ENCODE measurements at regions not wholly inside any gene's neighbourhood (a gene's known extent, or its start where the extent isn't known, plus 50 kb on each side); places are given as distances from the start of the nearest gene placed in this dataset.
"Not testable (repeated sequence)": the region's sequence is repeated elsewhere in the genome, so short reads cannot be mapped to it uniquely, and the experiment has no call there.

DNA sequence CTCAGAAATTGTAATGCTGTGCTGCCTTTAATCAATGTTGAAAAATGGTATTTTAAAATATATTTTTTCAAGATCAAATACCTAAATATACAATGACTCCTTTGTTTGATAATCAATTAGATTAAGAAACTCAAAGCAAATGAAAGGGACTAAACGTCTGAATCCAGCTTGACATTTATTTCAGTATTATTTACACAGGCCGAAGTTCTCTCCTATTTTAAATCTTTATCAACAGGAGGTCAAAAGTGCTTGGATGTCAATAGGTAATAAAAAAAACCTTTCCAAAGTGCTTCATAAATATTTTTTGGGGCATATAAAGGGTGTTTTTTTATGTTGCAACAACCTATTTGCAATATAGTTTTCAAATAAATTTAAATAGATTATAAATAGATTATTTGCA, 1201.7 kb upstream of the SLC39A10 start:
- no peaks in the 10 kb centered on the region for H3K36me3 ChIP-seq (ENCODE audit: control insufficient read depth, low read depth, low read length)
- no peak overlapping the region for H3K9ac ChIP-seq (ENCODE audit: low read length)
- H3K9me3 ChIP-seq (ENCODE audit: control insufficient read depth, low read depth, low read length) = no peaks in the 10 kb centered on the region
- H3K4me3 ChIP-seq (ENCODE audit: low read length) = no peak overlapping the region
- H3K27ac ChIP-seq (ENCODE audit: low read length) = no peak overlapping the region
- H3K4me1 ChIP-seq (ENCODE audit: control insufficient read depth, low read depth, low read length) = no peaks in the 10 kb centered on the region
- no peaks in the 10 kb centered on the region for H3K27me3 ChIP-seq (ENCODE audit: control insufficient read depth, insufficient read depth, low read length)

DNA sequence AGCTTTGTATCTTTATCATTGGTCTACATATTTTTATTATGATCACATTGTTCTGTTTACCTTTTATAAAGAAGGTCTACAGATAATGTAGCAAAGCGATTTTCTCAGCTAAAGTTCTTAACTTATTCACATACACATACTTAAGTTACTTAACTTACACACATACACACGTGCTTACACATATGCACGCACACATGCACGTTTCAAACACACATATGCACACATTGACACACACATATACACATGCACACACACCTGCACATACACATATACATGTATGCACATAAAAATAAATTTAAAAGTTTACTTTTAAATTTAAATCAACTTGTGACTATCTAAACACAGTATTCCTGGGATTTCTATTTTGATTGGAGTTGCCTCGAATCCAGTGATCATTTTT, 1204.5 kb upstream of the SLC39A10 start:
- Histone ChIP-seq H3K4me1 (ENCODE audit: control insufficient read depth, low read depth, low read length) (no peaks in the 10 kb centered on the region), H3K4me3 (ENCODE audit: low read length) (no peak overlapping the region)

DNA sequence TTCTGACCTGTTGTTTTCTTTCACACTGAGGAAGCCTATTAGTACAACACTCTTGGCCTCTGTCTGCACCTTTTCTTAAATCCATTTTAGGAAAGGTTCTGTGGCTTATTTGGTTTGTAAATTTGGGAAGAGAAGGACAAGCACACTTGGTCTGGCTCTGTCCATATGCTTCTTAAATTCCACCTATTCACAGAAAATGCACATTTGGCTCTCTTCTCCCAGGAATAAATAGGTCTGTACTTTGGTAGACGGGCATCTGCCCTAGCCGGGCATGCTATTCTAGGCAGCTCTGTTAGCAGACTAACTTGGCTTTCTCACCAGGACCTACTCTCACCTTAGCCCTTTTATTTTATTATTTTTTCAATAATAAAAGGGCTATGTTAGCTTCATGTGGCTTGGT, 1211.8 kb upstream of the SLC39A10 start:
- Histone ChIP-seq H3K36me3 (ENCODE audit: control insufficient read depth, low read depth, low read length) (no peaks in the 10 kb centered on the region), H3K4me3 (ENCODE audit: low read length) (no peak overlapping the region), H3K27me3 (ENCODE audit: control insufficient read depth, insufficient read depth, low read length) (no peaks in the 10 kb centered on the region), H3K9me3 (ENCODE audit: control insufficient read depth, low read depth, low read length) (no peaks in the 10 kb centered on the region), H3K9ac (ENCODE audit: low read length) (no peak overlapping the region), H3K27ac (ENCODE audit: low read length) (no peak overlapping the region), H3K4me1 (ENCODE audit: control insufficient read depth, low read depth, low read length) (no peaks in the 10 kb centered on the region)

More for the DNA sequence above, 1204.5 kb upstream of the SLC39A10 start:
- no peak overlapping the region for H3K9ac ChIP-seq (ENCODE audit: low read length)
- H3K9me3 ChIP-seq (ENCODE audit: control insufficient read depth, low read depth, low read length) = no peaks in the 10 kb centered on the region
- H3K27me3 ChIP-seq (ENCODE audit: control insufficient read depth, insufficient read depth, low read length) = no peaks in the 10 kb centered on the region
- H3K36me3 ChIP-seq (ENCODE audit: control insufficient read depth, low read depth, low read length) = no peaks in the 10 kb centered on the region
- no peak overlapping the region for H3K27ac ChIP-seq (ENCODE audit: low read length)

DNA sequence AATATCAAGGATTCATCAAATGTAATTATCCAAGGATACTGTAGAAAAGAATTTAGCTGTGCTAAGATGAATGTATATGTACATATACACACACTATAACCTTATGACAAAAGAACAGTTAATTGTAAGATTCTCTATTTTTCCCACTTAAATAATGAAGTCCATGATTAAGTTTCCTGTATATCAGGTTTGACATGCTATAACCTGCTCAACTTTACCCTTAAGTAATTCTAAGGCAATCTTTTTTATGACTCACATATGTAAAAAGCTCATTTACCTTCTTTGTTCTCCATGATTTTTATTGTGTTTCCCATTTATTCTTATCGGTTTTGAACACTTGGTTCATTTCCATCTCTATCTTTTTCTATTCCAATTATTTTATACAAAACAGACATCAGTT, 1213.1 kb upstream of the SLC39A10 start:
- Histone ChIP-seq H3K4me3 (ENCODE audit: low read length) (no peak overlapping the region), H3K27me3 (ENCODE audit: control insufficient read depth, insufficient read depth, low read length) (no peaks in the 10 kb centered on the region), H3K9me3 (ENCODE audit: control insufficient read depth, low read depth, low read length) (no peaks in the 10 kb centered on the region), H3K27ac (ENCODE audit: low read length) (no peak overlapping the region), H3K4me1 (ENCODE audit: control insufficient read depth, low read depth, low read length) (no peaks in the 10 kb centered on the region), H3K9ac (ENCODE audit: low read length) (no peak overlapping the region), H3K36me3 (ENCODE audit: control insufficient read depth, low read depth, low read length) (no peaks in the 10 kb centered on the region)

DNA sequence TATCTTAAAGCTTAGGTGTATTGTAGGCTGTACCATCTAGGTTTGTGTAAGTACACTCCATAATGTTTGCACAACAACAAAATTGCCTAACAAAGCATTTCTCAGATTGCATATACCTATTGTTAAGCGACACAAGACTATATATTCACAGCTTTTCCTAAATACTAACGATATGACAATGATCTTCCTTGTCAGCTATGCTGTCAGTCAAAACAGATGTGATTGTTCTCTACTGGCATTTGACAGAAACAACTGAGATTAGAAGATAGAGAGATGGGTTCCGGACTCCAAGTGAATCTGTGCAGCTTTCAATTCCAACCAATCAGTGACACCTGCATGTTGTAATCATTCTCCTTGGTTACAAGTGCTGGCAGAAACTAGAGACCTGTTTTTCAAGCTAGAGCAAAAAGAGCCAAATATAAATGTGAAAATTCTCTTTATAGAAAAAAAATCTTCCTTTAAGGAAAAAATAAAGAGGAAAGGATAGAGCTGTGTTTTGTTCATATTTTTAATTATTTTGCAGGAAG, 1232.3 kb upstream of the SLC39A10 start:
- Histone ChIP-seq H3K9me3 (ENCODE audit: control insufficient read depth, low read depth, low read length) (no peaks in the 10 kb centered on the region), H3K27me3 (ENCODE audit: control insufficient read depth, insufficient read depth, low read length) (no peaks in the 10 kb centered on the region), H3K36me3 (ENCODE audit: control insufficient read depth, low read depth, low read length) (no peaks in the 10 kb centered on the region)

DNA sequence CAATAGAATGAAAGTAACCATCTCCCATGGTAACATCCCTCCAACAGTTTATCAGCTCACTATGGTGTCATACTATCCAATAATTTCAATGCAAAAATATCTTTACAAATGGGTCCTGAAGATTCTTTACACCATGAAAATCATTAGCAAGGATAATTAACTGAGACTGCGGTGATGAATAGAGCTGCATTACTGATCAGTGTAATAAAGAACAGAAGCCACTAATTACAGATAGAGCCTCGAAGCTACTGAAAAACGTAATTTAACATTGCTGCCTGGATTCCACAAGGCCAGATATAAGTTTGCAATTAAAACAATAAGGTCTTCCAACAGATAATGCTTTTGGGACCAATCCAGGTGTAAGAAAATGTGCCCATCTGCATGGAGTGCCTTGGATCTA, 1245.8 kb upstream of the SLC39A10 start:
- Histone ChIP-seq H3K36me3 (ENCODE audit: control insufficient read depth, low read depth, low read length) (no peaks in the 10 kb centered on the region), H3K9ac (ENCODE audit: low read length) (no peak overlapping the region), H3K9me3 (ENCODE audit: control insufficient read depth, low read depth, low read length) (no peaks in the 10 kb centered on the region), H3K27me3 (ENCODE audit: control insufficient read depth, insufficient read depth, low read length) (no peaks in the 10 kb centered on the region), H3K4me3 (ENCODE audit: low read length) (no peak overlapping the region), H3K27ac (ENCODE audit: low read length) (no peak overlapping the region), H3K4me1 (ENCODE audit: control insufficient read depth, low read depth, low read length) (no peaks in the 10 kb centered on the region)

More for the DNA sequence above, 1232.3 kb upstream of the SLC39A10 start:
- Histone ChIP-seq H3K4me1 (ENCODE audit: control insufficient read depth, low read depth, low read length) (no peaks in the 10 kb centered on the region), H3K4me3 (ENCODE audit: low read length) (no peak overlapping the region), H3K27ac (ENCODE audit: low read length) (no peak overlapping the region), H3K9ac (ENCODE audit: low read length) (no peak overlapping the region)

DNA sequence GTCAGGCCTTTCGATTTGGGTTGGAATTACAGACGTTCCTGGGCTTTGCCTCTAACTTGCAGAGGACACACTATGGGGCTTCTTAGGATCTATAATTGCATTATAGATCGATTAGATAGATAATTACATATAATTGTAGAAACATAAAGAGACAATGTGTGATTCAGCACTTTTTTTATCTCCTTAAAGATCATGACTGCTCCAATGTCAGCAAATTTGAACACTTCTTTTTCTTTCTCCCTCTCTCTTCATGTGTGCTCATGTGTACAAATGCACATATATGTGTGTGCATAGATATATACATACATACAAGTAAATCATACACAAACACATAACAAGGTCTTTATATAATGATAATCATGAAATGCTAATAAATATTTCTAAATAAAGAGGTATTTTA, 1261.2 kb upstream of the SLC39A10 start:
- no peaks in the 10 kb centered on the region for H3K27me3 ChIP-seq (ENCODE audit: control insufficient read depth, insufficient read depth, low read length)
- H3K4me1 ChIP-seq (ENCODE audit: control insufficient read depth, low read depth, low read length) = no peaks in the 10 kb centered on the region
- no peak overlapping the region for H3K9ac ChIP-seq (ENCODE audit: low read length)
- no peaks in the 10 kb centered on the region for H3K36me3 ChIP-seq (ENCODE audit: control insufficient read depth, low read depth, low read length)
- H3K27ac ChIP-seq (ENCODE audit: low read length) = no peak overlapping the region
- no peak overlapping the region for H3K4me3 ChIP-seq (ENCODE audit: low read length)
- no peaks in the 10 kb centered on the region for H3K9me3 ChIP-seq (ENCODE audit: control insufficient read depth, low read depth, low read length)

DNA sequence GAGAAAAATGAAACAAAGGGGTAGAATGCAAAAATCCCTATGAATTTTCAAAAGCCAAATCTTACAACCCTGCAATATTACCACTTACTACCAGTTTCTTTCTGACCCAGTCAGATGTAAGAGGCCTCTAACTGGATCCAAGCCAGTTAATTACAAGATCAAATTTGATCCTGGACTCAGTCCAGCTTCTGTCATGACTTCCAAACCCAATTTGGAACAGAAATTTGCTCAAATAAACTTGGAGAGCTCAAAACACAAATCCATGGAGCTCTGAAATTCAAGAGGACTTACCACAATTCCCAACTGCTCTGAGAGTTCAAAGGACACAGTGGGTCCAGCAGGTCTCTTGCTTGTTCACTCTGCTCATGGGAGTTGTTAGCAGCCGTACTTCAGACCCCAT, 1271.7 kb upstream of the SLC39A10 start:
- no peaks in the 10 kb centered on the region for H3K36me3 ChIP-seq (ENCODE audit: control insufficient read depth, low read depth, low read length)
- H3K4me3 ChIP-seq (ENCODE audit: low read length) = no peak overlapping the region
- no peaks in the 10 kb centered on the region for H3K4me1 ChIP-seq (ENCODE audit: control insufficient read depth, low read depth, low read length)
- H3K9me3 ChIP-seq (ENCODE audit: control insufficient read depth, low read depth, low read length) = peaks cover 34% of the 10 kb centered on the region
- H3K27me3 ChIP-seq (ENCODE audit: control insufficient read depth, insufficient read depth, low read length) = no peaks in the 10 kb centered on the region
- no peak overlapping the region for H3K9ac ChIP-seq (ENCODE audit: low read length)
- H3K27ac ChIP-seq (ENCODE audit: low read length) = no peak overlapping the region

DNA sequence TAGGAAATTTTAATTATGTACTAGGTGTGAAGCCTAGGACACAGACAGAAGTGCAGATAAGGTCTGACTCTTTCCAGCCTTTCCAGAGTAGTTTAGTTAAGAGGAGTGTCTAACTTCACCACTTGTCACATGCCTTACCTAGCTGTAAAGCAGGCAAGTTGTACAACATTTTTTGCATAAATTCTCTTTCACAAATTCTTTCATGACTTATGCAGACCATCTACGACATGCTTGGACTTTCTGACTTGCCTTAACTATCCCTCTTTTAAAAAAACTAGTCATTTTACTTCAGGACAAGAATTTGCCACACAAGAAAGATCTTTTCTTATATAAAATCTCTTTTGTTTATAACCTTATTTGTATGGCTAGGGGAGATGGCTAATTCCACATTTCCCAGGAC, 1273.6 kb upstream of the SLC39A10 start:
- H3K4me3 ChIP-seq (ENCODE audit: low read length) = no peak overlapping the region
- no peak overlapping the region for H3K27ac ChIP-seq (ENCODE audit: low read length)
- H3K27me3 ChIP-seq (ENCODE audit: control insufficient read depth, insufficient read depth, low read length) = no peaks in the 10 kb centered on the region
- H3K9ac ChIP-seq (ENCODE audit: low read length) = no peak overlapping the region
- H3K4me1 ChIP-seq (ENCODE audit: control insufficient read depth, low read depth, low read length) = no peaks in the 10 kb centered on the region
- no peaks in the 10 kb centered on the region for H3K36me3 ChIP-seq (ENCODE audit: control insufficient read depth, low read depth, low read length)
- peaks cover 32% of the 10 kb centered on the region for H3K9me3 ChIP-seq (ENCODE audit: control insufficient read depth, low read depth, low read length)

DNA sequence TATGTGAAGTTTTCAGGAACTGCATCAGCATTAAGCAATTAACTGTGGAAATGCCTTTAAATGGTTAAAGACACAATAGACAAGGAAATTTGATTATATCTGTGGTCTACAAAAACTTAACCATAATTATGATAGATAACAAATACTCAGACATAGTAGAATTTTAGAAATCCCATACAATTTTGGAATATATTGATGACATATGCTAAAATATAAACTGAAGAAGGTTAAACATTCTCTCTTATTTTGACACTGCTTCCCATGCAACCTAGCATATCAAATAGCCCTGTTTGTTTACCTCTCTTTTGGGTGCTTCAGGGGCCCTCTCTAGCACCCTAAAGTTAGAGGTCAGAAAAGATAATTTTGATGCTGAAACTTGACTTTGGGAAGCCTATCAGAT, 1274.8 kb upstream of the SLC39A10 start:
- Histone ChIP-seq H3K27ac (ENCODE audit: low read length) (no peak overlapping the region), H3K36me3 (ENCODE audit: control insufficient read depth, low read depth, low read length) (no peaks in the 10 kb centered on the region), H3K9me3 (ENCODE audit: control insufficient read depth, low read depth, low read length) (peaks cover 31% of the 10 kb centered on the region), H3K27me3 (ENCODE audit: control insufficient read depth, insufficient read depth, low read length) (no peaks in the 10 kb centered on the region), H3K4me1 (ENCODE audit: control insufficient read depth, low read depth, low read length) (no peaks in the 10 kb centered on the region), H3K9ac (ENCODE audit: low read length) (no peak overlapping the region), H3K4me3 (ENCODE audit: low read length) (no peak overlapping the region)

DNA sequence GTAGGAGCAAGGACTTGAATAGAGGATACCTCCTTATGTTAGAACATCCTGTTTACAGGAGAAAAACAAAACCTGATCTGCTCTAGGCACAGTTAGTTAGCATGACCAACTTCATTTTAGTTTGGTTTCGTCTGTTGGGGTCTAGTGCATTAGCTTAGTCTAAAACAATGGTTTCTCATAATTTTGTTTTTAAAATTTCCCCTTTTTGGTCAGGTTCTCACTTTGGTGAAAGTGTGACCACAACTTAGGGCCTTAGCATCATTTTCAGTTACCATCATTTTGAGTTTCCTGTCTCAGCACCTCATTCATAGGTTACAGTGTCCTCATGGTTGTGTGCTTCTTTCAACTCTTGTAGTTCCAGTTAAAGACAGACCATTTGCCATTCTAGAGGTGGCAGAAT, 1277.0 kb upstream of the SLC39A10 start:
- no peak overlapping the region for H3K27ac ChIP-seq (ENCODE audit: low read length)
- H3K27me3 ChIP-seq (ENCODE audit: control insufficient read depth, insufficient read depth, low read length) = no peaks in the 10 kb centered on the region
- H3K9me3 ChIP-seq (ENCODE audit: control insufficient read depth, low read depth, low read length) = peaks cover 31% of the 10 kb centered on the region
- no peaks in the 10 kb centered on the region for H3K36me3 ChIP-seq (ENCODE audit: control insufficient read depth, low read depth, low read length)
- H3K4me3 ChIP-seq (ENCODE audit: low read length) = no peak overlapping the region
- no peaks in the 10 kb centered on the region for H3K4me1 ChIP-seq (ENCODE audit: control insufficient read depth, low read depth, low read length)
- H3K9ac ChIP-seq (ENCODE audit: low read length) = no peak overlapping the region

DNA sequence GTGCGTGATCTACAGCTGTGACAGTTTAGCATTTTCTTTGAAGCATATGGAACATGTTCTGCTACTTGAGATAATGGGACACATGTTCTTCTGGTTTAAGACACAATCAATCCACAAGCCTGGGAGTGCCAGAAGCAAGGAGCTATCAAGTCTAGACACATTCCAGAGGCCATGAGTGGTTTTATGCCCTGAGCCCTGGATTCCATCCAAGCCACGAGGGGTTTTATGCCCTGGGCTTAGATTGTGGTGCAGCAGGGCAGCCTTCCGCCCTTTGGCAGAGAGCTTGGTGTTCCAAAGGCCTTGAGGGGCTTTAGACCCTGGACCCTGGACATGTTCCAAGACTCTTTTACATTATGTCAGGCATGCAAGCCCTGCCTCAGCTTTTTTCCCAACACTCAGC, 1289.6 kb upstream of the SLC39A10 start:
- not testable (repeated sequence) for H3K4me1 ChIP-seq (ENCODE audit: control insufficient read depth, low read depth, low read length); H3K27ac ChIP-seq (ENCODE audit: low read length); H3K9ac ChIP-seq (ENCODE audit: low read length); H3K4me3 ChIP-seq (ENCODE audit: low read length); H3K36me3 ChIP-seq (ENCODE audit: control insufficient read depth, low read depth, low read length); H3K9me3 ChIP-seq (ENCODE audit: control insufficient read depth, low read depth, low read length); H3K27me3 ChIP-seq (ENCODE audit: control insufficient read depth, insufficient read depth, low read length)
